Frontal cortex (tissue), 3 donors: ENCODE measurements at regions not wholly inside any gene's neighbourhood (a gene's known extent, or its start where the extent isn't known, plus 50 kb on each side); places are given as distances from the start of the nearest gene placed in this dataset.
"Not testable (repeated sequence)": the region's sequence is repeated elsewhere in the genome, so short reads cannot be mapped to it uniquely, and the experiment has no call there.

Experiments used
- DNase-seq, 2 donors: peaks; one replicate each; pipeline ENCODE4 v3.0.0; 2012; ENCODE audit warnings: low spot score in 2 of 2
- FAIRE-seq: peaks from 2 replicates; lab custom pipeline; 2012; peaks lifted over from hg19 to GRCh38; lab: Jason Lieb, UNC
- donor health status: control.
- donor health status: control.
- donor health status: control.

DNA sequence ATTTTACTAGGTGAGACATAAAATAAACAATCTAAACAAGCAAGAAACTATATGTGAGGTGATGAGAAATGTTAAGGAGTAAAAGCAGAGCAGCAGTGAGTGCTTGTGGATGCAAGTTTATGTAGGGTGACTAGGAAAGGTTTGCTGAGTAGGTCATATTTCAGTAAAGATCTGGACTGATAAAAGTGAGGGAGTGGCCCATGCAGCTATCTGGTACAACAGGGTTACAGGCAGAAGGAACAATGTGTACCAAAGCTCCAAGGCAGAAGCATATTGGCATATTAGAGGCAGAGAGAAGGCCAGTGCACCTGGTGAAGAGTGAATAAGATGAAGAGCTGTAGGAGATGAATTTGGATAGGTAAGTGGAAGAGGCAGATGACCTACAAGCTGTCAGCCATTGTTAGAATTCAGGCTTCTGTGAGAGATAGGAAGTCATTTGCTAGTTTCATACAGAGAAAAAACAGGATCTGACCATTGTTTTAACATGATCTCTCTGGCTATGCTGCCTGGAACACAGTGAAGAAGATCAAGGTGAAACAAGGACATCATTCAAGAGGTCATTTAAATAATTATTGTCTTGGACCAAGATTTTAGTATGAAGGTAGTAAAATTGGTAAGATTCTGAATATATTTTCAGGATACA is 274.6 kb downstream of the ANKRD50 start:
- DNase-seq (no peak), FAIRE-seq (no peak)

DNA sequence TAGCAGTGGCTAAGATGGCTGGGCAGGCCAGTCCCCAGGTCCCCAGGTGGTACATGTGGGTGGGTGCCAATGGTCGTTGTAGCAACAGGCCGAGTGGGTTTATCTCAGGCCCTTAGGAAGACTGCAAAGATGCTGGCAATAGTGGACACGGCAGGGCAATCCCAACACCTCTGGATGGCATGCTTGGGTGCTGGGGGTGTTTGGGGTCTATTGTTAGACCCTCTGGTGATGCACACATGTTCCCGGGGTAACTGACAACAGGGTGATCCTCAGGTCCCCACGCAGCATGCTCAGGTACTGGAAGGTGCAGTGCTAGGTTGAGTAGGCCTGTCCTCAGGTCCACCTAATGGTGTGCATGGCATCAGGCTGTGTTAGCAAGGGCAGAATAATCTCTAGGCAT is 267.5 kb downstream of the ANKRD50 start:
- no peak for FAIRE-seq

GRCh38 chr4:124449881-124450280 is 262.7 kb downstream of the ANKRD50 start:
- no peak for FAIRE-seq

More for the DNA sequence above, 267.5 kb downstream of the ANKRD50 start:
- no peak for DNase-seq

GRCh38 chr4:124450851-124451250 is 261.7 kb downstream of the ANKRD50 start:
- FAIRE-seq: no peak
- no peak for DNase-seq

More at GRCh38 chr4:124449881-124450280, 262.7 kb downstream of the ANKRD50 start:
- no peak for DNase-seq

DNA sequence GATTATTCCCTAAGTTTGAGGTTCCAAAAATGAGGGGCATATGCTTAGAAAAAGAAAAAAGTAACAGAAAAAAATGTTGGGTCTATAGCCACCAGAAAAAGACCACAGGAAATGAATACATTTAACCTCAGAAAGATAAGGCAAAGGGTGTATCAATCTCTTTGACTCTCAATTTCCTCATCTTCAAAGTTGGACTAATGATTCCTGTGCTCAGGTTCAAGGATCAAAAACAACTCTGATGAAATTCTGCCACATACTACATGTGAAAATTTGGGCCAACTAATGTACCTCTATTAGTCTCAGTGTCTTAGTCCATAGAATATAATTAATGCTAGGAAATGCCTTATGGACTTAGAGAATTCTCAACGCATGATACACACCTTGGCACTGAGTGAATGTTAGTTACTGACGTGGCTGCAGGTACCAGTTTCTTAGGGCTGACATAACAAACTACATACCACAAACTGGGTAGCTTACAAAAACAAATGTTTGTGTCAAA is 257.7 kb downstream of the ANKRD50 start:
- no peak for DNase-seq
- no peak for FAIRE-seq

DNA sequence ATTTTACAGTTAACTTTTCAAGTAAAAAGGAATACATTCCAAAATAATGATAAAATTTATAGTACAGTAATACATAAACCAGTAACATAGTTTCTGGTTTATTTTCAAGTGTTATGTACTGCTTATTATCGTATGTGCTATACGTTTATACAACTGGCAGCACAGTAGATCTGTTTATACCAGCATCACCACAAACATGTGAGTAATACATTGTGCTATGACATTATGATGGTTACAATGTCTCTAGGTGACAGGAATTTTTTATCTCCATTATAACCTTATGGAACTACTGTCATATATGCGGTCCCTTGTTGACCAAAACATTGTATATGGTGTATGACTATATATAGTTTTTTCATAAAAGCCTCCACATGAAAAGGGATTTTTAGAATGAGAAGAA is 256.9 kb downstream of the ANKRD50 start:
- FAIRE-seq: no peak
- DNase-seq: no peak

DNA sequence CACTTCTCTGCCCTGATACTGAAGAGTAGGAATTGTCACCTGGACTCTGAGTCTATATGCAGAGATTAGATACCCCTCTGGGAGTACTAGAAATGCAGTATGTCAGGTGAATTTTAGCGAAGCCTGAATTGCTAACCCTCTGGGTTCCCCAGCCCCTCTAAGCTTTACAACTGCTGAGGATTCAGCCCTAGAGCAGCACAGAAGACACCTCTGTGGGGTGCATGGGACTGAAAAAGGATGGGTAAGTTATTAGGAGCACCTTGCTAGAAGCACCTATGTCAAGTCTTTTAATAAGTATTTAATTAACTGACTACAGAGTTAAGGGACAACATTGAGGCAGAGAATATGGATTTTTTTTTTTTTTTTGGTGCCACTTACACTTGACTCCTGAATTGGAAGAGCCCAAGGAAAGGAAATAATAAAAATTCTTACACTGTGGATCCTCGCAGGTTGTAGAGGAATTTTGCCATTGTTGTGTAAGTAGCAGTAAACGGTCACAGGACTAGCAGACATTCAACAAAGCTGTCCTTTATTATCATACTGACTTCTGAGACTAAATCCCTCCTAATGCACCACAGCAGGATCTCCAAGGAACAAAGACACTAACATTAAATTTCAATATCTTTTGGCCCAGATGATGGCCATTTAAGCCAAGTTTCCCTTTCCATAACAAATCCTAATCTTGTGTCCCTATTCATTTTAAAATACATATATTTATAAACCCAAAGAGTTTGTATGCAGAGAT is 253.2 kb downstream of the ANKRD50 start:
- DNase-seq: no peak

GRCh38 chr4:124459941-124460310 is 252.6 kb downstream of the ANKRD50 start:
- no peak for FAIRE-seq
- no peak for DNase-seq

More for the DNA sequence above, 253.2 kb downstream of the ANKRD50 start:
- FAIRE-seq: no peak

DNA sequence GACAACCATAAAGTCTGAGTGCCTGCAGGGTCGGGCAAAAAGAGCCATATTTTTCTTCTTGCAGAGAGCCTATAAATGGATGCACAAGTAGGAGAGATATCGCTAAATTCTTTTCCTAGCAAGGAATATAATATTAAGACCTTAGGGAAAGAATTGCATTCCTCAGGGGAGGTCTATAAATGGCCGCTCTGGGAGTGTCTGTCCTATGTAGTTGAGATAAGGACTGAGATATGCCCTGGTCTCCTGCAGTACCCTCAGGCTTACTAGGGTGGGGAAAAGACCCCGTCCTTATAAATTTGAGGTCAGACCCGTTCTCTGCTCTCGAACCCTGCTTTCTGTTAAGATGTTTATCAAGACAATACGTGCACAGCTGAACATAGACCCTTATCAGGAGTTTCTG is 250.9 kb downstream of the ANKRD50 start:
- not testable (repeated sequence) for FAIRE-seq, DNase-seq

GRCh38 chr4:124462954-124463828 is 249.3 kb downstream of the ANKRD50 start:
- no peak for DNase-seq
- FAIRE-seq: no peak

DNA sequence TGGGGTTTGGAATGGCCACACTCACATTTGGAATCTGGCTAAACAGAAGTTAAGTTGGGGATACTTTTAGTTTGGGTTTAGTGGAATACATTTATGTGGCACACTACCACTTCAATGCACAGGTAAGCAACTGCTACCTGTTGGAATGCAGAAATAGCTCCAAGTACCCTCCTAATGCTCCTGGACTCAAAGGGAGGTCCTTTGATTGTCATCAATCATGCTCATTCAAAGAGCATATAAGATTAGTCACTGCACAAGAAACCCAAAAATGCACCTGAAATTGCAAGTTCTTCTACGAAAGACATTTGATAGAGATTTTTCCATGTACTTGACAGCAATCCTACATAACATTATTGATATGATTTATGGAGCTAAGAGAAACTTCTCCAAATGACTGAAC is 247.7 kb downstream of the ANKRD50 start:
- no peak for FAIRE-seq

GRCh38 chr4:124468360-124468759 is 244.2 kb downstream of the ANKRD50 start:
- FAIRE-seq (no peak), DNase-seq (no peak)

More for the DNA sequence above, 247.7 kb downstream of the ANKRD50 start:
- DNase-seq: no peak

GRCh38 chr4:124469981-124470380 is 242.6 kb downstream of the ANKRD50 start:
- no peak for FAIRE-seq
- DNase-seq: no peak

- DNase-seq (no peak), FAIRE-seq (no peak)
These were observed 234.1 kb downstream of the ANKRD50 start for GRCh38 chr4:124478470-124478869.

DNA sequence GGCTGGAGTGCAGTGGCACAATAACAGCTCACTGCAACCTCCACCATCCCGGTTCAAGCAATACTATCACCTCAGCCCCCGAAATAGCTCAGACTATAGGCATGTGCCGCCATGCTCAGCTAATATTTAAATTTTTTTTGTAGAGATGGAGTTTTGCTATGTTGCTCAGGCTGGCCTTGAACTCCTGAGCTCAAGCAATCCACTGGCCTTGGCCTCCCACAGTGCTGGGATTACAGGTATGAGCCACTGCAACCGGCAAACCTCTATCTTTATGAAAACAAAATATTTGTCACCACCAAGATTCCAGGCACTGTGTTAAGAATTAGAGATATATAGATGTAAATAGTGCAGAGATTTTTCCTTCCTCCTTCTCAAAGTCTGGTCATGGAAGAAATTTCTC is 232.5 kb downstream of the ANKRD50 start:
- DNase-seq: no peak
- FAIRE-seq: no peak

- FAIRE-seq (no peak), DNase-seq (no peak)
These were observed 231.4 kb downstream of the ANKRD50 start for GRCh38 chr4:124481123-124481522.

GRCh38 chr4:124483048-124483906 is 229.3 kb downstream of the ANKRD50 start:
- no peak for DNase-seq
- no peak for FAIRE-seq

DNA sequence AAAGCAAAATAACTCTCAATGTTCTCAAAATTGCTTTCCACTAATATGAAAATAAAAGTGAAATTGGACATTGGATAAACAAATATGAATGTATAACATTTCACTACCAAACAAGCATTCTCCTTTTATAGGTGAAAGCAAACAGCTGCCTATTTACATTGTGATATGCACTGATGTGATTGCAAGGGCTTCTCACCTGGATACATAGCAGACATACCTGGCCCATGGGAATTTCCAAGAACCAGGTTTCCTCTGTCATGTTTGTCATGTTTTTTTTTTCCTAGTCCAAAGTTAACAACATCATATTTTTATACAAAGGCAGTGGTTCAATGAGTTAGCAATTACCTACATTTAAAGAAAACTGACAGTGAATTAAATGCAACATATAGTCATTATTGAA is 228.5 kb downstream of the ANKRD50 start:
- FAIRE-seq (no peak), DNase-seq (no peak)

- FAIRE-seq (no peak), DNase-seq (no peak)
These were observed 227.6 kb downstream of the ANKRD50 start for GRCh38 chr4:124484940-124485339.
